ENCODE measurements at regions not wholly inside any gene's neighbourhood (a gene's known extent, or its start where the extent isn't known, plus 50 kb on each side); places are given as distances from the start of the nearest gene placed in this dataset.
"Not testable (repeated sequence)": the region's sequence is repeated elsewhere in the genome, so short reads cannot be mapped to it uniquely, and the experiment has no call there.

- H3K9me3 ChIP-seq (replicated peaks; ENCODE audit: control insufficient read depth, insufficient read depth, low read depth, low read length): not testable (repeated sequence)
These were observed 776.0 kb upstream of the ALG10B start for GRCh38 chr12:37540581-37540980.

GRCh38 chr12:37541356-37541755 lies 775.2 kb upstream of the ALG10B start:
- H3K27ac ChIP-seq (ENCODE audit: extremely low read depth, low read depth, low read length): no peak overlapping the region
- CTCF ChIA-PET (ENCODE audit: low intra/inter-chr PET ratio): no interaction called here
- 6% methylated on average over 17 of the region's 21 CpGs for WGBS (ENCODE audit: insufficient coverage, low coverage, missing lambda C conversion rate)
- POLR2A ChIA-PET: no interaction called here
- no peaks in the 10 kb centered on the region for H3K9me3 ChIP-seq (replicated peaks; ENCODE audit: control insufficient read depth, insufficient read depth, low read depth, low read length)
- no peaks in the 10 kb centered on the region for H3K9me1 ChIP-seq (ENCODE audit: control insufficient read depth, insufficient read depth, low read length)
- intact Hi-C loops (cut with micrococcal nuclease) (no loop called here), in situ Hi-C loops (cut with MboI) (no loop called here)
- no peaks in the 10 kb centered on the region for H3K4me1 ChIP-seq (replicated peaks in 1 of 2; ENCODE audit: control insufficient read depth in 2 of 2, insufficient read depth in 2 of 2, low read length in 2 of 2)
- no TSS peak for BruUV-seq (replicated peaks)
- no peaks in the 10 kb centered on the region for H3K79me2 ChIP-seq (ENCODE audit: control insufficient read depth, insufficient read depth, low read length)
- H3K27me3 ChIP-seq (ENCODE audit: control insufficient read depth in 2 of 2, insufficient read depth in 2 of 2, low read length in 2 of 2): no peaks in the 10 kb centered on the region
- no peaks in the 10 kb centered on the region for H4K20me1 ChIP-seq (replicated peaks; ENCODE audit: control insufficient read depth, insufficient read depth, low read length)
- FAIRE-seq (no peak), DNase-seq (ENCODE audit: extremely low read depth in 1 of 4, low spot score in 3 of 4) (no peak), ATAC-seq (no peak)
- no peak overlapping the region for H3K9ac ChIP-seq (ENCODE audit: insufficient read depth in 1 of 2, low read depth in 2 of 2, low read length in 2 of 2)
- no peak overlapping the region for H3K4me3 ChIP-seq
- no peaks in the 10 kb centered on the region for H3K36me3 ChIP-seq (ENCODE audit: control insufficient read depth, insufficient read depth, low read length)
- no peak overlapping the region for H2AFZ ChIP-seq (ENCODE audit: low read depth, low read length)
- no peak overlapping the region for H3K4me2 ChIP-seq (ENCODE audit: insufficient read depth, low read length)
- no peak for TF ChIP-seq SMAD3 (CRISPR knock-in tag; conservative IDR thresholded peaks at IDR 0.05)
- no peak for TF ChIP-seq GTF2E2 (tag; IDR thresholded peaks at IDR 0.05)
- TF ChIP-seq ZNF354B (CRISPR knock-in tag; IDR thresholded peaks at IDR 0.05): no peak
- no peak for TF ChIP-seq MEF2D (tag; conservative IDR thresholded peaks at IDR 0.05; ENCODE audit: low read depth)
- no peak for TF ChIP-seq POLR2AphosphoS5 (IDR thresholded peaks at IDR 0.05; ENCODE audit: control insufficient read depth, insufficient read depth, low read depth, low read length)
- TF ChIP-seq ZNF347 (CRISPR knock-in tag; IDR thresholded peaks at IDR 0.05; ENCODE audit: low read depth): no peak
- no peak for TF ChIP-seq ZNF589 (CRISPR knock-in tag; IDR thresholded peaks at IDR 0.05; ENCODE audit: low read depth)
- no peak for TF ChIP-seq BRF1 (IDR thresholded peaks at IDR 0.05; ENCODE audit: borderline replicate concordance, extremely low read depth, insufficient read length)
- no peak for TF ChIP-seq ARID1B (IDR thresholded peaks at IDR 0.05)
- TF ChIP-seq ZBTB34 (CRISPR knock-in tag; IDR thresholded peaks at IDR 0.05): no peak
- TF ChIP-seq HEY1 (CRISPR knock-in tag; IDR thresholded peaks at IDR 0.05; ENCODE audit: borderline replicate concordance): no peak
- TF ChIP-seq FOXA3 (CRISPR knock-in tag; conservative IDR thresholded peaks at IDR 0.05 in 1 of 2, IDR thresholded peaks at IDR 0.05 in 1 of 2): no peak
- TF ChIP-seq GTF2A2 (tag; IDR thresholded peaks at IDR 0.05): no peak
- no peak for TF ChIP-seq ELF1 (tag; IDR thresholded peaks at IDR 0.05)
- TF ChIP-seq SP1 (CRISPR knock-in tag; IDR thresholded peaks at IDR 0.05): no peak
- TF ChIP-seq ZZZ3 (IDR thresholded peaks at IDR 0.05): no peak
- TF ChIP-seq ASH1L (IDR thresholded peaks at IDR 0.05; ENCODE audit: borderline replicate concordance, low read depth, partially characterized antibody): no peak

More at GRCh38 chr12:37540581-37540980, 776.0 kb upstream of the ALG10B start:
- H3K36me3 ChIP-seq (ENCODE audit: control insufficient read depth, insufficient read depth, low read length); H3K4me3 ChIP-seq; H4K20me1 ChIP-seq (replicated peaks; ENCODE audit: control insufficient read depth, insufficient read depth, low read length); H2AFZ ChIP-seq (ENCODE audit: low read depth, low read length); H3K4me2 ChIP-seq (ENCODE audit: insufficient read depth, low read length); ATAC-seq; H3K27ac ChIP-seq (ENCODE audit: extremely low read depth, low read depth, low read length); BruUV-seq (replicated peaks); H3K79me2 ChIP-seq (ENCODE audit: control insufficient read depth, insufficient read depth, low read length); H3K9ac ChIP-seq (ENCODE audit: insufficient read depth in 1 of 2, low read depth in 2 of 2, low read length in 2 of 2); H3K27me3 ChIP-seq (ENCODE audit: control insufficient read depth in 2 of 2, insufficient read depth in 2 of 2, low read length in 2 of 2); POLR2A ChIA-PET; DNase-seq (ENCODE audit: extremely low read depth in 1 of 4, low spot score in 3 of 4); intact Hi-C loops (cut with micrococcal nuclease); CTCF ChIA-PET (ENCODE audit: low intra/inter-chr PET ratio); FAIRE-seq; H3K9me1 ChIP-seq (ENCODE audit: control insufficient read depth, insufficient read depth, low read length); H3K4me1 ChIP-seq (replicated peaks in 1 of 2; ENCODE audit: control insufficient read depth in 2 of 2, insufficient read depth in 2 of 2, low read length in 2 of 2); in situ Hi-C loops (cut with MboI): not testable (repeated sequence)
- 1% methylated on average over 8 of the region's 9 CpGs for WGBS (ENCODE audit: insufficient coverage, low coverage, missing lambda C conversion rate)
